GM11168 (cell line): ENCODE measurements at regions not wholly inside any gene's neighbourhood (a gene's known extent, or its start where the extent isn't known, plus 50 kb on each side); places are given as distances from the start of the nearest gene placed in this dataset.
"Not testable (repeated sequence)": the region's sequence is repeated elsewhere in the genome, so short reads cannot be mapped to it uniquely, and the experiment has no call there.

ENCODE experiments used
- in situ Hi-C: fragments of 300-500 bp; cut with MboI; formaldehyde crosslinking; loops from one replicate; pipeline ENCODE4 v1.12.0; 2022; ENCODE audit warnings: low sequenced_read_pairs; ENCODE audit not compliant: unreplicated experiment

- in situ Hi-C loops: no loop called here
Measured at GRCh38 chr3:18527691-18528090, 102.6 kb upstream of the SATB1 start.

DNA sequence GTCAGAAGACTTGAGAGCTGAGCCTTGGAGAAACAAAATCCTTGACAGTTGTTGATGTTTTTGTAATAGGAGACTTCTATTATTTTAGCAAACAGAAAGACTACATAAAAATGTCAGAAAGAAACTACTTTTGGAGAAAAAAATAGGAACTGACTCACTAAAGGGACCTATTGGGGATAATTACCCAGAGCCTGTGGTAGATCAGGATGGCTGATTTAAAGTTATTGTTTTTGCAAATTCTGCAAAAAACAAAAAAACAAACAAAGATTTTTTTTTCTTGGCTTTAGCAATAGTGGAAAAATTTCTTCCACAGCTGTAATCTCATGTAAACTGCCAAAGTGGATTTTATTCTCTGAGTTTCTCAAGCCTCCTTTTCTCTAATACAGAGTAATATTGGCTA lies 101.5 kb upstream of the SATB1 start:
- in situ Hi-C loops: no loop called here

GRCh38 chr3:18516170-18516569 lies 91.0 kb upstream of the SATB1 start:
- in situ Hi-C loops: not testable (repeated sequence)

DNA sequence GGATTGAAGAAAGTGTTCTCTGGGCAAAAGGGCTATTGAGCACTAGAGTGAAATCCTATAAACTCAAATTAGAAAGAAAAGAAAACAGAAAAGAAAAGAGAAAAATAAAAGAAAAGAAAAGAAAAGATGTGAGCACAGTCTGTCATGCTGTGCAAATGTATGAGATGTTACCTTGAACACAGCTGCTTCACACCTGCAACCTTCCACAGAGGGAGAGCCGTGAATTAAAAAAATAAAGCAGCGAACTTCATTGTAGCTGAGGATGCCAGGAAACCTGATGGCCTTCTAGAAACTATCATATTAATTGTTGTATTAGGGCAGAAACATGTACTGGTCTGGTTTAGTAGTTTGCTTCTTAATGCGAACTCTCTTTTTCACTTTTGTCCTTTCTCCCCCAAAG lies 88.0 kb upstream of the SATB1 start:
- in situ Hi-C loops: no loop called here

DNA sequence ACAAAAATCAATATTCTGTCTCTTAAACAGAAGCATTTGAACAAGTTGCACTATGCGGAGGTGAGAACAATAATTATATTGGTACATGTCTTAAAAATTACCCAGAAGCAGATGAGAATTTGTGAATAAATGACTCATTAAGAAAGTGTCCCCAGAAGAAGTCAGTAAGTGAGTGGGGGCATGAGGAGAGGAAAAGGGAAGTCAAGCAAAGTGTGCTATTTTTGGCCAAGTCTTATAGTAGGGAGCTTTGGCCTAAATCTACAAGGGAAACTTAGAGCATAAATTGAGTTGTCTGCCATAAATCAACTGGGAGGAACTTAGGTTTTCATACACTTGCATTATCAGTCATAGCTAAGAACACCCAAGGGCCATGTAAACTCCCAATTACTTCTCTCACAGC lies 86.9 kb upstream of the SATB1 start:
- in situ Hi-C loops: no loop called here

GRCh38 chr3:18510947-18511346 lies 85.8 kb upstream of the SATB1 start:
- in situ Hi-C loops: no loop called here

DNA sequence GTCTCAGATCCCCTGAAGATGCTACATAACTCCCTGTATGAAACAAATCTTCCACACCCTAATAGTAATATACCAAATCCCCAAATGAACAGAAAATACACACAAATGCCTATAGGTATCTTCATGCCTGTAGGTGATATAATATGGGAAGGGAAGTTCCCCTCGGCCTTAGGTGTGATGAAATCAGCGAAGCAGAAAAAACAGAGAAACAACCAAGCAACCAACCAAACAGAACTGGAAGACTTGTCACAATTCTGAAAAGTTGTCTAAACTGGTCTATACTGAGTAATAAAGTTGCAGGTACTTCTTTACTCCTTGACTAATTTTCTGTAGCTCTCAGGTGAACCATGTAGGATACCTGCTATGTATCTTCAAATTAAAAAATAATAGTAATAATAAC lies 82.2 kb upstream of the SATB1 start:
- in situ Hi-C loops: no loop called here

DNA sequence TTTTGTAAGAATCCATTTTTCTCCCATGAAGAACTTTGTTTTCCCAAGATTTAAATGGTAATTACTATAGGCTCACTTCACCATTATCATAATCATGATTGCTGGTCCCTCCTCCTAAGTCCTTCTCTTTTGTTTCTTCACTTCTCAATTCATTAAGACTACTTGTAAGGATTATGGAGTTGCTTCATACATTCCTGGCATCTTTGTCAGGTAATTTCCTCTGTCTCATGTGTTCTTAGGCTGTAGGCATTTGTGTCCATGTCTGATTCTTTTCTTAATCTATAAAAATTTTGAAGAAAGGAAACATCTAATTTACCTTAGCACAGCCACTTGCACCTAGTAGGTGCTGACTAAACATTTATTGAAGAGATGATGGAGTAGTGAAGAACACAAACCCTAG lies 79.9 kb upstream of the SATB1 start:
- in situ Hi-C loops: no loop called here

- in situ Hi-C loops: no loop called here
Measured at GRCh38 chr3:18501679-18502343, 76.7 kb upstream of the SATB1 start.

DNA sequence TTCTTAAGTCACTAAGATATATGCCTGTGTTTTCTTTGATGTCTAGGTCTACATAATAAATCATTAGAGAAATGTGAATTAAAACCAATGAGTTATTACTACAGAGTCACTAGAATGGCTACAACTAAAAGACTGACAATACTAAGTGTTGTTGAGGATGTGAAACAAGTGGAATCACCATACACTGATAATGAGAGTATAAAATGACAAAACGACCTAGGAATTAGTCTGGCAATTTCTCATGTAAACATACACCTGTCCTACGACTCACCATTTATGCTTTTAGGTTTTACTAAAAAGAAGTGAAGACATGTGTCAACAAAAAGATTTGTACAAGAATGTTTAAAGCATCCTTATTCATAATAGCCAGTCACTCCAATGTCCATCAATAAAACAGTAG lies 75.2 kb upstream of the SATB1 start:
- in situ Hi-C loops: no loop called here

GRCh38 chr3:18499301-18499700 lies 74.2 kb upstream of the SATB1 start:
- in situ Hi-C loops: no loop called here

GRCh38 chr3:18494251-18494650 lies 69.1 kb upstream of the SATB1 start:
- in situ Hi-C loops: no loop called here

DNA sequence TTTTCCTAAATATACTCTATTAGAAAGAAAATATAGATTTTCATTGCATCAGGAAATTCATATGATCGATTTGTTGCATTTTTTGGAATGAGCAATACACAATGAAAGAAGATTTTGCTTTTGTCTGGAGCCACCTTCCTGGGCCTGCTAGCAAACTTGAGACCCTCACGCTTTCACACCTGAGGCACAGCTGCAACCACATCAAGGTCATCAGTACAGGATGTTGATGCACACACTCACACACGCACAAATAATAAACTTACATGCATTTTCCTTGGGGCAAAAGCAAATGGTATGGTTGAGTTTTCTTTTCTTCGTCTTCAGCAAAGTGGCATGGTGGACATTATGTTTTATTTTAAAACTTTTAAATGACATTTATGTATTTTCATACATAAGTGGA lies 64.8 kb upstream of the SATB1 start:
- in situ Hi-C loops: no loop called here

GRCh38 chr3:18483226-18483625 lies 58.1 kb upstream of the SATB1 start:
- in situ Hi-C loops: no loop called here

DNA sequence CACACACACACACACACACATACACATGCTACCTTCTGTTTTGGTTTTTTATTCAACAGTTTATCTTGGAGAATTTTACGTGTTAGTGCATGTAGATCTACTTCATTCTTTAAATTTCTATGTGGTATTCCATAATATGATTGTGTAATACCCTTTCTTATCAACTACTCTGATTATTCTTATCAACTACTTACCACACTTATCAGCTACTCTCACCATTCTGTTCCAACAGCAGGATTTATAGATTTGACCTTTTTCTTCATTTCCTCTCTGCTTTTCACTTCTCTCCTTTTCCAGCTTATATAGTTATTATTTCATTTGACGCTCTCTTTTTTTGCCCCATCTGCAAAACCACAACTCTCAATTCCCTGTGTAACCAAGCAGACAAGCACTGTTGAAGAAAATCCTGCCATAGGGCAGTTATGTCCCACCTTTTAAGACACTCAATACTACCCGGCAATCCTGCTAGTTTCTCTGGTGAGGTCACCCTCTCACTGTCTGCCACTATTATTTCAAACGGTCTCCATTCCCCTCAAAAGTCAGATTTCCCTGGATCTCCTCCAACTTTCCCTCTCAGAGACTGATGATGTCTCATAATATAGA lies 56.9 kb upstream of the SATB1 start:
- in situ Hi-C loops: no loop called here

GRCh38 chr3:18477620-18478019 lies 52.5 kb upstream of the SATB1 start:
- in situ Hi-C loops: no loop called here
